Fibroblast of skin of scalp (primary cell): ENCODE measurements at regions not wholly inside any gene's neighbourhood (a gene's known extent, or its start where the extent isn't known, plus 50 kb on each side); places are given as distances from the start of the nearest gene placed in this dataset.

Source experiments
- DNase-seq: peaks from one replicate; pipeline ENCODE4 v3.0.0-alpha.2; 2013

DNA sequence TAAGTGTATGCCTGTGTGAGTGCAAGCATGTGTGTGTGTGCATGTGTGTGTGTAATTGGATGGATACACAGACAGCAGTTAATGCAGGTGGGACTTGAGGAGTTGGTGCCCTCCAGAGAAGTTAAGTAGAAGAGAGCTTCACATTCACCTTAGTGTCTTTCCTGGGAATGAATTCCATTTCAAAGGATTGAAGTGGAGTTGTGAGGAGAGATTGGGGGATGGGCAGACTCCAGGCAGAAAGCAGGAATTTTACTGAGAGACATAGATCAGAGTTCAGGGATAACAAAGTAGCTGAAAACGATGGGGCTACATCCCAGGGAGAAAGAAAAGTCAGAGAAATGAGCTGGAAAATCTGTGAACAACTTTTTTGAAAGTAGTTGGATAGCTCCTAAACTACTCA is 464.4 kb downstream of the TCERG1L start:
- no peak for DNase-seq

DNA sequence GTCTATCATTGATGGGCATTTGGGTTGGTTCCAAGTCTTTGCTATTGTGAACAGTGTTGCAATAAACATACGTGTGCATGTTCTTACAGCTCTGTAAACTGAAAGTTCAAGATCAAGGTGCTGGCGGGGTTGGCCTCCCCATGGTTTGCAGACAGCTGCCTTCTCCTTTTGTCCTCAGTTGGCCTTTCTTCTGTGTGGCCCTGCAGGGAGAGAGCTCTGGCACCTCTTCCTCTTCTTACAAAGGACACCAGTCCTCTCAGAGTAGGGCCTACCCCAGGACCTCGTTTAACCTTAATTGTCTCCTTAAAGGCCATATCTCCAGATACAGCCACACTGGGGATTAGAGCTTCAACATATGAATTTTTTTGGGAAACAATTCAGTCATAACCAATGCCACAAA is 462.7 kb downstream of the TCERG1L start:
- no peak for DNase-seq

DNA sequence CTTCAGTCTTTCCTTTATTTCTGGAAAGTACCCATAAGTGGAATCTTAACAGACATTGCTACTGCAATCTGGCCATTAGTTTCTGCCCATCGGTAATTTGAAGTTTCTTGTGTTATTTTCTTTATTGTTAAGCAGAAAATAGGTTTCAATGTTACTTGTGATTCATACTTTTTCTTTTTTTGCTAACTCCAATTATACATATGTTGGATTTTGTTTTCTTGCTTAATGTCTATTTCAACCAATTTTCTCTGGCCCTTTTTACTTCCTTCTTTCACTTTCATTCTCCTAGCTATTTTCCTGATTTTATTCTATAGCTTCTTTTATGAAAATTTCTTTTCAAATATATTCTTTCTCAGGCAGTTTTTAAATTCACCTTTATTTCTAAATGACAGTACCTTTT is 457.4 kb downstream of the TCERG1L start:
- DNase-seq, result no peak

DNA sequence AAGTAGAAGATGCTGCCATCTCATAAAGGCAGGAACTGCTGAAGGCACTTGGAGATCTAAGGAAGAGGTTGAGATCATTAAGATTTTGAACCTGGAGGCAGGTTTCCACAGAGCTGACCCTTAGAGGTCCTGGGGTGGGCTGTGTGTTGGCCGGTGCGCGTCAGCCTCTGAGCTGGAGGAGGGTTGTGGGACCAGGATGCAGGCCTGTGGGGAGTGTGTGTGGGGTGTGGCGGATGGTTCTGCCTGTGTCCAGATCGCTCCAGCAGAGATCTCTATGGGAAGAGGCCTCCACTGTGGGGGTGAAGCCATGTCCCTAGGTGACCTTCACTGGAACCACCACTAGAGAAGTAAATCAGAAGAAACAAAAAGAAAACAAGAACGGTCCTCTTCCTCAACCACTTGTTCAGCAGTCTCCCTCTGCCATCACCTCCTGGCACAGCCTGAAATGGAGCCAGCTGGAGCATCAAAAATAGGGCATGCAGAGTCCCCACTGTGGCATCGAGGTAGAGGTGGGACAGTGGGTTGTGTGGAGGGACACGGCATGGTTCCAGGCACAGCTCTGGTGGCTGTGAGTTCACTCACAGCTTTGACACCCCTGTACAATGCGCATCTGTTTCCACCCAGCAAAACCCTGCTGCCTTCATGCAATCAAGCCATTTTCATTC is 453.8 kb downstream of the TCERG1L start:
- DNase-seq, result no peak

DNA sequence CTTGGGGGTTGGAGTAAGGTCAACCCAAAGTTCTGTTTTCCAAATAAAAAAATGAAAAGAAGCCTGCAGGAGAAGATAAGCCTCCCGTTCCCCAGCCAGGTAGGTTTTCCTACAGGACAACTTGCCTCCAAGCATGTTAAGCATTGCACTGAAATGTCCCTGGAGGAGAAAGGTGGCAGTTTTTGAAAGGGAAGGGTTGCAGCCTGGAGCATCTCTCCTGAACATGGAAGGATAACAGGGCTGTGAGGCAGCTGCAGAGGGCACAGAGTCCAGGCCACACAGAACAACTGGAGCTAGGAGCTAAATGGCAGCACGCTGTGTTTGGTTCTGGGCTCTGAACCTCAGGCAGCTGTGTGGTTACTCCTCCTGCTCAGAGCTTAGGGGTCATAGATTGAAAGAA is 452.9 kb downstream of the TCERG1L start:
- no peak for DNase-seq

DNA sequence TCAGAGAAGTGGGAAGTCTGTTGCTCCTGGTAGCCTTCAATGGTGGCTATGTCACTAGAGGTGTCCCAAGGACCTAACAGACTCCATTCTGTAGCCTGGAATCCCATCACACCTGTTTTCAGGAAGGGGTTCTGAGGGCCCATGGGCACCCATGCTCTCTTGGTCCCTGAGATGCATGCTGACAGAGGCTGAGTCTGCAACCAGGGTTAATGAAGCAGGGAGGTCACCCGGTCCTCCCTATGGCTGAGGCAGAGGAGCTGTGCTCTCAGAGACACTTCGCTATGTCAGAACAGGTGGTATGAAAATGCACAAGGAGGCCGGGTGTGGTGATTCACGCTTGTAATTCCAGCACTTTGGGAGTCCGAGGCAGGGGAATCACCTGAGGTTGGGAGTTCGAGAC is 452.1 kb downstream of the TCERG1L start:
- no peak for DNase-seq

DNA sequence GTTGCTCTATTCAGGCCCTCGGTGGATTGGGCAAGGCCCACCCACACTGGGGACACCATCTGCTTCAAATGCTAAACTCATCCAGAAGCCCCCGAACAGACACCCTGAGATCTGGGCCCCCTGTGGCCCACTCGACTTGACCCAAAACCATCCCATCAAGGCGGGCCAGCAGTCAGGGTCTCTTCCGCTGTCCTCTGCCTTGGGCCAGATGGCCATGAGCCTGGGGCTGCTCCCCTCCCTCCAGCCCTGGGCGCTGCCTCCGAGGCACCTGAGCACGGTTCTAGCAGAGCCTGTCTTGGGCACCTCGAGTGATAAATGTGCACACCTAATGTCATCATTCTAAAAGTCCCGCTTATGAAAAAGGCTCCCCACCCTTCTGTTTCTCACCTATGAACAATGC is 449.4 kb downstream of the TCERG1L start:
- DNase-seq, result no peak

DNA sequence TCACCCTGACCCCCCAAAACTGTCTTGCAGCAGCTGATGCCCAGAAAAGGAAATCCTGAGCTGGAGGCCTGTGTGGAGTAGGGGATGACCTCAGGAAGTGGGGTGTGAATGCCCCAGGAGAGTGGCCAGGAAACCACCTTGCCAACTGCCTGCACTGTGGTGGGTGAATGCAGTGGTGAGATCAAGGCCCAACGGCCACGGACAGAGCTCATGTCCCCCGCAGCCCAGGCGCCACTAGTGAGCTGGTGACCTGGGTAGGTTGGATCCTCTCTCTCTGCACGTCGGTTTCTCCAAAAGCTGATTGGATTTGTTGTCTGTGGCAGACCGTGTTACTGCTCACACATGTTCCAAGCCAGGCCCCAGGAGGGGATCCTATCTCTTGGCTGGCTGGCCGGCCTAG is 448.9 kb downstream of the TCERG1L start:
- no peak for DNase-seq

DNA sequence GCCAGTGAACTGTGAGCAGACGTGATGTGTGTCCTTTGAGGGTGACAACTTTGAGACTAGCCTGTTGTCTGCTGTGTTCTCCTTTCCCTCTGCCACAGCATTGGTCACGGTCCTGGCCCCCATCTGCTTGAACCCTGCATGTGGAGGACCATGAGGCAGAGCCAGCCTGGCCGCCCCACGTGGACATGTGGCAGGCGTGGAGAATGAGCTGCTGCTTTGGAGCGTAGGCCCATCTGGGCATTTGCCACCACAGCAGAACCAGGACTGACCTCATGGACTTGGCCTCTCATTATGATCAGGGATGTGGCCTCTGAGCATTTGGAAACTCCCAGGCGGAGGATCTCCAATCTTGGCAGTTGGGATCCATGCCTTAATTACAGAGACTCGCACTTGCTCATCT is 448.5 kb downstream of the TCERG1L start:
- no peak for DNase-seq

DNA sequence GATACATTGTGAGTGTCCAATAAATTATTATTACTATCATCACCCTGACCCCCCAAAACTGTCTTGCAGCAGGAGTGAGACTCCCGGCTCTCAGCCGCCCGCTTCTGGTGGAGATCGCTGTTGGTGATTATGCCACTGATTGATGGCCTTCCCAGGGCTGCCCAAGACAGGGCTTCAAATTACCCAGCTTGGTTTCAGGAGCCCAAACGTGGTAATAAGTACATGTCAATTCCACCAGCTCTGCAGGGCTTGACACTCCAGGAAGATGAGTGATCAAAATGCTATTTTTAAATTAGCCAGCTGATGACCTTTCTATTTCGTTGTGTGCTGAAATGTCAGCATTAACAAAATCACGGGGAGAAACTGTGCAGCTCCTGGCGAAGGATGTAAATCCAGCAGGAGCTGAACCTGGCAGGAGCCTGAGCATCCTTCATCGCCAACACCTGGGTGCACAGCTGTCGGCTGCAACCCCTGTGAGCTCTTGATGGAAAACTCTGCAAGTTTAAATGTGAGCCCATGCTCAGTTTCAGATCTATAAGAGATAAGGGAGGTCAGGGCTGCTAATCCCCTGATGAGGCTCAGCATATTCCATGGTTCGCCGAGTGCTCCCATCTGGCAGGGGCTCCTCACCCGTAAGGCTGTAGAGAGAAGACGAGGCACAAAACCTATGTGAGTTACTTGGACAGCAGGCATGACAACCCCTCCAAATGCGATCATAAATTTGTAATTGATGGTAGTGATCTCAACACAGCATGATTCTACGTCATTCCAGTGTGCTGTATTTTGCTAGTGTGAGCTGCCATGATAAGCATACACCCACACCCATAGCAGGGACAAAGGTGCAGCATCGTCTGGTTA is 446.3 kb downstream of the TCERG1L start:
- DNase-seq, result no peak

DNA sequence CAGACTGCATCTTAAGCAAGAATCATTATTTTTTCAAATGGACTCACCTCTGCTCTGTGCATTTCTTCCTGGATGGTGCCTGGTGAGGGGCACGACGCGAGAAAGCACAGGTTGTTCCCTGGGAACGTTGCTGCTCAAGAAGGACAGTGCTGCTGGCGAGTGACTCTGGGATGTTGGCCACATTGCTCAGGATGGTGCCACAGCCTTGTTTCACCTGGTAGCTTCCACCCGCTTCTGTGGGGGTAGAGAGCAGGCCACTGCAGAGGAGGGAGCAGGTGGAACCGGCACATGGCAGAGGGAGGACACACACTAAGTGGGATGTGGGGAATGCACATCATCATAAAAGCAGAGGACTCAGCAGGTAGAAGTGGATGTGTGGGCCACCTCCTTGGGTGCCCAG is 444.7 kb downstream of the TCERG1L start:
- no peak for DNase-seq

DNA sequence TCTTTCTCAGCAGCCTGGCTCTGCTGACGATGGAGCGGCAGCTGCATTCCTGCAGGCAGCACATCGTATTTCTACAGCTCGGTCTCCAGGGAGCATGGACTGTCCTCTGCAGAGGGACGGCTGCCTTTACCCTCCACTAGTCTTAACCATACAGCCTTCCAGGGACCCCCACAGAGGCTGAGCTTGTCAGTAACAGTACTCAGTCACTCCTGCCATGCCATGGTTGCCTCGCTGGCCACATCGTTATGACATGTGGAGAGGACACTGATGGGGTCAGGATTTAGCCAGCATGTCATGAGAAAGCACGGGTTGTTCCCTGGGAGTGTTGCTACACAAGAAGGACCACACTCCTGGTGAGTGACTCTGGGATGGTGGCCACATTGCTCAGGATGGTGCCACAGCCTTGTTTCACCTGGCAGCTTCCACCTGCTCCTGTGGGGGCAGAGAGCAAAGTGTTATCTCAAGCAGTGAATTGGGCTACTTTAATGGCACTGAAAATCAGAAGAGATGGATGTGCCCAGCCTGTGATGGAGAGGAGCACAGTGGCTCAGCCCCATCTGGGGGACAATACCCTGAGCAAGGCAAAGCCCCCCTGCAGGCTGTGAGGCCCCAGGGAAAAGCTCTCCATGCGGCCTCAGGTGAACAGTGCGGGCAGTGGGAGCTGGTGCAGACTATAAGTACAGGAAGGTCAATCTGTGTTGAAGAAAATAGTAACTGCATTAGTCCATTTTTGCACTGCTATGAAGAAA is 443.9 kb downstream of the TCERG1L start:
- no peak for DNase-seq

DNA sequence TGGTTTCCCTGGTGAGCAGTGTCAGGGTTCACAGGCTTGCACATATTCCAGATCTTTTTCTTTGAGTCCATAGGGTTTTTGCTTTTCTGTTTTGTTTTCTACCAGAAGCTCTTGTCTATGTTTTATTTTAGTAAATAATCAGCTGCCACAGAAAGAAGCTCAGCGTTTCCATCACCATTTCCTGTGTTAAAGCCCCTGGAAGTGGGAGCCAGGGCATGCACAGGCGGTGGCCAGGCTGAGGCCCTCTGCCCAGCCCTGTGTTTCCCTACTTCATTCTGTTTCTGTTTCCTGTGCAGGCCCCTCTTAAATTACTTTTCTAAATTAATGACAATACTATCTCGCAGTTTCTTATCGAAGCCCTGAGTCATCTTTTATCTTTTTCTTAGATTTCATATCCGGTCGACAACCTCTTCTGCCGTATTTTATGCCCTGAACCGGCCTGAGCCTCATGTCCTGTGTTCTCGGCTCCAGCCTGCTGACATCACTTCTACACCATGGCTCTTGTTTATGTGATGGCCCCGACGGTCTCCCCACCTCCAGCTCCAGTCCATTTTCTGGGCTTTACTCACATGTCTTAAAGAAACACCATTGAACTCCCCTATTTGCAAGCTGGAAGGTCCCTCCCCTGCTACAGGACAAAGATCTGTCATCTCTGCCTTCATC is 442.2 kb downstream of the TCERG1L start:
- DNase-seq, result no peak

DNA sequence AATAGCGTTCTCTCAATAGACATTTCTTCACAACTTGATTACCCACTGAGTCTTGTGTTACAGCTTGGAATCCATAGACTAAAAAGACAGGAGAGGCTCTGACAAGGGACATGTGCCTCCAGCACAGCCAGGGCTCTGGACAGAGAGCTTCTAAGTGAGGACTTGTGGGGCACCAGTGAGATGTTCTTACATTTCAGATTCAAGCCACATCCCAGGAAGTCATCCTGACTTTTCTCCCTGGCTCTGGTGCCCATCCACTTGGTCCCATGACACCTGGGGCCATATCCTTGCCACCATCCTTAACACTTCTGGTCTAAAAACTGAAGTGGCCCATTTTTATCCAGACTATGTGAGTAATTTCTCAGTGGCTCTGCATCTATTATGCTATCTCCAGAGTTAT is 440.1 kb downstream of the TCERG1L start:
- no peak for DNase-seq

DNA sequence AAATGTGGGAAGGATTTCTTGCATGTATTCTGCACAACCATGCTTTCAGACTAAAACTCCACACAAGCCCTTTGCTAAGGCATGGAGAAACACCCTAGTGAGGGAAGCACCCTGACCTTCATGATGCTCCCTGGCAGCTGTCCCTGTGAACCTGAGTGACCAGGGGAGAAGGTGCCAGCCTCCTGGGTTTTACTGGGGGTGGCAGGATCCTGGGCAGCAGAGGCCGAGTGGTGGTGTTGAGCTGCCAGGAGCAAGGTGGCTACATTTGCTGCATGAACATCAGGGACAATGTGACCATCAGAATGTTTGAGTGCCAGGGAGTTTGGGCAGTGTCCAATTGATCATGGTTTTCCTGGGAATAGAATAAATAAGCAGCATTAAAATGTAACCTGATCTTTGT is 437.9 kb downstream of the TCERG1L start:
- no peak for DNase-seq

DNA sequence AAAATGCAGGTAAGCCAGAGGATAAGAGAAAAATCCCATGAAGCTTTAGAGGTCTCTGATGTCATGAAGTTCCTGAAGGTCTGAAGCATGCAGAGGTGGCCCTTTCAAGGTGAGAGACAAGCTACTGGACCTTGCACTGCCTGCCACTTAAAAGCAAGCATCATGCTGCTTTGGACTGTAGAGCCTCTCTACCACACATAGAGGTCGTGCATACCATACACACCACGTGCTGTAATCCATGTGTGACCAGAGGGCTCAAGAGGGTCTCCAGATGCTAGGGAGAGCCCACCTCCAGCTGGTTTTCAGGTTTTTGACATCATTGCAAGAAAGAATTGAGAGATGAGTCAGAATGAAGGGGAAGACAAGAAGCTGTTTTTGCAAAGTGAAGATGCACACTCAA is 436.4 kb downstream of the TCERG1L start:
- DNase-seq, result no peak

DNA sequence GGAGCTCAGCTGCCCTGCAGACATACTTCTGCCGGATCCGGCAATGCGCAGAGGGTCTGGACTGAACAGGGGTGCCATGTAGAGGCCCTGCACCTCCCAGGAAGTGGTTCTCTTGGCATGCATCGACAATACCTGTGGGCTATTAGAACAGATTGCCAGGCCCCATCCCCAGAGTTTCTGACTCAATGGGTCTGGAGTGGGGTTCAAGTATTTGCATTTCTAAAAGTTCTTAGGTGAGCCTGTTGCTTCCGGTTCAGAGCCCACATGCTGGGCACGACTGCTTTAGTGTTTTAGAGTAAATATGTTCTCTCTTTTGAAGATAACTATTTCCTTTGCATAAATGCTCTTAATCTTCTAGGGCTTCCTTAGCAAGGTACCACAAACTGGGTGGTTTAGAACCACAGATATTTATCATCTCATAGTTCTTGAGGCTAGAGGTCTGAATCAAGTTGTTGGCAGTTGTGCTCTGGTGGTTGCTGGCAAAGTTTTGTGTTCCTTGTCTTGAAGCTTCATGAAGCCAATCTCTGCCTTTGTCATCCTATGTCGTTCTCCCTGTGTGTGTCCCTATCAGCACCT is 435.5 kb downstream of the TCERG1L start:
- no peak for DNase-seq

DNA sequence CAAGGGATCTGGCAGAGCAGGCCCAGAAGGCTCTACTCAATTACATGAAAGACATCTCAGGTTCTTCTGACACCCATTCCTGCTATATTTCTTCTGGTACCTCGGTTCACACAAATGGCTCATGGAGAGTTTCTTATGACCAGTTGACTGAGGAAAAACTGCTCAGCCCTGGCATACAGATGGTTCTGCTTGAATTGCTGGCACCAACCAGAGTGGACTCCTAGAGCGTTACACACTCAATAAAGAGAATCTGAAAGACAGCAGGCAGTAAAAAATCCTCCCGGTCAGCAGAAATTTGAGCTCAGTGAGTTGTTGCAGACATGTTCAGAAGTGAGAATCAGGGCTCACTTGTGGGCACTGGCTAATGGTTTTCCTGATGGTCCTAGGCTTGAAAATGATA is 434.4 kb downstream of the TCERG1L start:
- no peak for DNase-seq

DNA sequence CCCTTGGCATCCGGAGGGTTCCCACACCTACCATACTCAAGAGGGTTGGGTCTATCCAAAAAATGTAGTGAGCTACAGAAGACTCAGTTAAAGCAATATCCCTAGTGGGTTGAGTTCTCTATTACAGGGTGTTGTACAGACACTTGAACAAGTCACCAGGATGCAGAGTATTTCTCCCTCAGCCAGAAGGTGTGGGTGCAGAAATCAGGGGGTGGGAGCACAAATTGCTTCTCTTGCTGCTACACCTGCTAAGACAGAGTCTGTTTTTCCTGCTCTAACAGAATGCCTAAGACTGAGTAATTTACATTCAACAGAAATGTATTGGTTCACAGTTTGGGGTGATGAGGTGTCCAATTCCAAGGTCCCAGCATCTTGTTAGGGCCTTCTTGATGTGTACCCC is 433.4 kb downstream of the TCERG1L start:
- no peak for DNase-seq

DNA sequence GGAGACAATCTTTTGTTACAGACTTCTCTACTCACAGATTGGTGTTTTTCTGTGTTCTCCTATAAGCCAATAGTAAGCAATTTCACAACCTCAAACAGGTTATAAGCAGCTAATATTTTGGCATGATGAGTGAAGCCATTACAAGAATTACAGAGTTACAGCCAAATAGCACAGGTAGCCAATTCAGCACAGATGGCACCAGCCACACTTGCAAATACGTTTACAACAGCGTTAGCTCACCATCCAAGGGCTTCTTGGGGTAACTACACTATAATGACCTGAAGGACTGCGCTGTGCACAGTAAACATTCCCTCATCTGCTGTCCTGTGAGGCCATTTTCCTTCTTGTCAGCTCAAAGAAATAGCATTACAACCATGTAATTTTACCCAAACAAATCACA is 428.6 kb downstream of the TCERG1L start:
- DNase-seq, result no peak

DNA sequence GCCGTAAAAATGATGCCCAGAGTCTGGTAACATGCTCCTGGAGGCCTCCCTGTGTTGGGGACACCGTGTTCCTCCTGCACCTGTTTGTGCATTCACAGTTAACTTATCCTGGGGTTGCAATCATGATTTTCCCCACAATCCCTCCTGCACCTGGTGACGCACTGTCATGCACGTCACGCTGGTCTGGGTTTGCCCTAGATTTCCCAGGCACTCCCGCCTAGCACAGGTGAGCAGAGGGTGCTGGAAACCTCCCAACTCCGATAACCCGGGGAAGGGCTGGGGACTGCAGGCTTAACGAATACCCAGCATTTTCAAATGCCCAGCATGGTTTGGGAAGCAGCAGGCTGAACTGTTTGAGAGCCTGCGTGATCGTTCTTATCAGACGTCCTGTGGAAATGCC is 427.1 kb downstream of the TCERG1L start:
- DNase-seq, result no peak

DNA sequence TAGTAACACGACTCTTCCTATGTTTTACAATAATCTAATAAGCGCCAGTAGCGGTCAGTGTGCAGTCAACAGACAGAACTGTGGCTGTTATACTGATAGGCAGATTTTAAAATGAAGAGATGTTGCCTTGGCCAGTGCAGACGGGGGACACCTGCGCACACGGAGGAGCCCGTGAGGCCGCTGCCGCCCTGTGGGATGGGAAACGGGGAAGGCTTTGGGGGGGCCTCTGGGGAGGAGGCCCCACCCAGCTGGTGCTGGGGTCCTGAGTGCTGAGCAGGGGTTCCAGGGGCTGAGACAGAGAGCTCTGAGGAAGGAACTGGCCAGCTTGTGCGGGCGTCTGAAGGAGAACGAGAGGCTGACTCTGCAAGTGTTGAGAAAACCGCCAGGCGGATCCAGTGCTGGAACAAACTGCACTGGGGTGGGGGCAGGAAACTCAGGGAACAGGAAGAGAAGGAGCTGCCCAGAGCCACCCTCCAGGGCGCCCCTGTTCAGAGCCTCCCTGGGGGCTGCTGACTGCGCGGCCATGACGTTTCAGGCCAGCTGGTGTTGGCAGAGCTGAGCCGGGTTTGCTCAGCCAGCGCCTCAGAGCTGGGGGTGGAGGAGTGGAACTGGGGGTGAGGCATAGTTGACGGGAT is 426.4 kb downstream of the TCERG1L start:
- DNase-seq, result no peak
